ENCODE measurements at regions not wholly inside any gene's neighbourhood (a gene's known extent, or its start where the extent isn't known, plus 50 kb on each side); places are given as distances from the start of the nearest gene placed in this dataset.

DNA sequence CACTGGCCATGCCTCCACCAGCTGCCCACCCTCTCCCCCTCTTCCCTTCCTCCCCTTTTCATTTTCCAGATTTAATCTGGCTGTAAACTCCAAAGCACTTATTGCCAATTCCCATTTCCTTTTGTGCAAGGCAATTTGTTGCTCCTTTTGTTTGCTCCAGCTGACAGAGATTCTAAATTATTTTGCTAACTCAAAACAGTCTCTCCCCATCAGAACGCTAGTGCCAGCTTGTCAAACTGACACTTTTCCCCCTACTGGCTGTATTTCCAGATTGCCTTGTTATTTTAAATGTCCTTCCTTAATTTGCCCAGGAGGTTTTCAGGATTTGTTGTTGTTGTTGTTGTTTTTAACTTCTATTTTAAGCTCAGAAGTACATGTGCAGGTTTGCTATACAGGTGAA lies 57.0 kb upstream of the PAK1 start:
- no peaks in the 10 kb centered on the region for H3K36me3 Mint-ChIP-seq
- no peak for DNase-seq
- H3K27me3 Mint-ChIP-seq, result peaks cover 3% of the 10 kb centered on the region
- H3K9me3 Mint-ChIP-seq, result no peaks in the 10 kb centered on the region
- no peak overlapping the region for H3K4me3 Mint-ChIP-seq
- no peak overlapping the region for H3K27ac Mint-ChIP-seq
- H3K4me1 Mint-ChIP-seq, result no peaks in the 10 kb centered on the region
- CTCF ChIA-PET, result interaction anchor here (1.4 kb wide), 1 partner anchor 17 kb away, joined by 6 read pairs; no protein-coding TSS in a partner anchor

DNA sequence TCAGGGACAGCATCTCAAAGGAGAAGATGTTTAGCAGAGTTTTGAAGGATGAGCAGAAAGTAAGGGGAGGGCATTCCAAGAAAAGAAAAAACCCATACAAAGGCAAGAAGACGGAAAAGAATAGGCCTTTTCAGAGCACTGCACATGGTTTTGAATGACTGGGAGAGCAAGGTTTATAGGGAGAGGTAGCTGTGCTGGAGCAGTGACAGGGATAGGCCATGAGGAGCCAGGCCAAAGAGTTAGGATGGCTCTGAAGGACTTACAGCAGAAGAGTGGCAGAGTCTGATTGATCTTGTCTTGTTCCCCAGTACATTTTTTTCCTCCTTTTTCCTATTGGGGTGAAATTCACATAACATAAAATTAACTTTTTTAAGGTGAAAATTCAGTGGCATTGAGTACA lies 55.8 kb upstream of the PAK1 start:
- no peak overlapping the region for H3K4me3 Mint-ChIP-seq
- no peak overlapping the region for H3K27ac Mint-ChIP-seq
- no peaks in the 10 kb centered on the region for H3K9me3 Mint-ChIP-seq
- CTCF ChIA-PET, result no interaction called here
- no peak for DNase-seq
- H3K27me3 Mint-ChIP-seq, result peaks cover 3% of the 10 kb centered on the region
- no peaks in the 10 kb centered on the region for H3K36me3 Mint-ChIP-seq
- no peaks in the 10 kb centered on the region for H3K4me1 Mint-ChIP-seq

DNA sequence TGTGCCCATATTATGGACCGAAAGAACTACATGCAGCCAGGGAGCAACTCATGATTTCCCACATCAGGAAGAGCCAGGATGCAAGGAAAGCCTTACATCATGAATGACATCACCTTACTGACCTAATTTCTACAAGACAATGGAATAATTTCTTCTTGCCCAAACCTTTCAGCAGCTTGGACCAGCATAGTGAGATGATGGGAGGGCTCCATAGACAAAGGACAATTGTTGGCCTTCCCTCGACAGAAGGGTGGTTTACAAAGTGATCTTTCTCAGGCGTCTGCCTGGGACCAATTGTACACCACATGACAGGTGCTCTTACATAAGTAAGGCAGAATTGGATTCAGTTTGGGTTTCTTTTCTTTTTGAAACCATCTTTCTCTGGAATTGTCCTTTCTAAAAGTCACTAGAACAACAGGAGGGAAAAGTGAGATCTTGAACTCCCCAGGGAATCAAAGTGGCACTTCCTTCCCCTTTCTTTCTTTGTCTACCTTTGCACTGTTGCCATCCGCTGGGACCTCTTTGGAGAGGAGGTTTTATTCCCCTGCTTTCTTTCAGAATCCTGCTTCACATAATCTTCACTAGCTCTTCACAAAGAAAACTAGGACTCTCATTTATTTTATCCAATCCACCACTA lies 51.7 kb upstream of the PAK1 start:
- Mint-ChIP-seq H3K4me1 (no peaks in the 10 kb centered on the region), H3K9me3 (no peaks in the 10 kb centered on the region), H3K4me3 (no peak overlapping the region), H3K27ac (no peak overlapping the region), H3K36me3 (no peaks in the 10 kb centered on the region), H3K27me3 (peaks cover 3% of the 10 kb centered on the region)
- CTCF ChIA-PET, result no interaction called here
- DNase-seq, result no peak

DNA sequence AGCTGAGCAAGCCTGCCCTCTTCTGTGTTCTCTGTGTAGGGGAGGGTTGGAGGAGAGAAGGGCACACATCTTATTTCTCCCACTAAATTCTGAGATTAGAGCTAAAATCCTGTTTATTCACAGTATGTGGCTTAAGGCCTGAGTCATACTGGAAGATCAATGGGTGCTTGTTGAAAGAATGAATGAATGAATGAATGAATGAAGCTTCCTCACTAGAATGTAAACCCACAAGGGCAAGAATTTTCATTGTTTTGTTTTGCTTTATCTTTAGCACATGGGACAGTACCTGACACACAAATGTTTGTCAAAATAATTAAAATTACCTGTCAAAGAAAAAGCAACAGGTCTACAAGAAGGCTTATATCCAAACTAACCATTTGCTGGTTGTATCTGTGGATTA lies 50.6 kb upstream of the PAK1 start:
- H3K9me3 Mint-ChIP-seq, result no peaks in the 10 kb centered on the region
- H3K4me3 Mint-ChIP-seq, result no peak overlapping the region
- H3K4me1 Mint-ChIP-seq, result no peaks in the 10 kb centered on the region
- DNase-seq, result no peak
- no peaks in the 10 kb centered on the region for H3K36me3 Mint-ChIP-seq
- H3K27me3 Mint-ChIP-seq, result peaks cover 3% of the 10 kb centered on the region
- no peak overlapping the region for H3K27ac Mint-ChIP-seq
- CTCF ChIA-PET, result no interaction called here

DNA sequence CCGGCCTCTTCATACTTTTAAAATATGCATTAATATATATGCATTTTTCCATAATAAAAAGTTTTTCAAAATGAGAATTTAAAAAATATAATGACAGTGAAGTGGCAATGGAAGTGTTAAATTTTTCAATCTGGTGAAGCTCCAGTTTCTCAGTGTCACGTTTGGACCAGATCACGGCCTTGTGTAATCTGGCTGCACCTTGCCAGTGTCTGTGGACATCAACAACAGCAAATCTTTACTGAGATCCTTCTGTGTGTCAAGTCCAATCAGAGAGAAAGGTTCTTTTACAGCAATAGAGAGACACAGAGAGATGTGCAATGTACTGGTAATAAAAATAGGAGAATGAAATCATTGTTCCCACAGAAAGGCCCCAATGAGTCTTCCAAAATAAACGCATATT lies 49.8 kb upstream of the PAK1 start:
- no peaks in the 10 kb centered on the region for H3K9me3 Mint-ChIP-seq
- H3K27me3 Mint-ChIP-seq, result peaks cover 3% of the 10 kb centered on the region
- no peaks in the 10 kb centered on the region for H3K4me1 Mint-ChIP-seq
- H3K27ac Mint-ChIP-seq, result no peak overlapping the region
- DNase-seq, result no peak
- CTCF ChIA-PET, result interaction anchor here (0.6 kb wide), 1 partner anchor 1847 kb away, joined by 3 read pairs; no protein-coding TSS in a partner anchor
- no peak overlapping the region for H3K4me3 Mint-ChIP-seq
- no peaks in the 10 kb centered on the region for H3K36me3 Mint-ChIP-seq

All from activated naive CD4-positive, alpha-beta T cell treated with anti-CD3 and anti-CD28 coated beads, Interleukin-2, amount 10 ng/mL, durations not matched to agents 7 days and 5 days (primary cell).